ENCODE measurements at regions not wholly inside any gene's neighbourhood (a gene's known extent, or its start where the extent isn't known, plus 50 kb on each side); places are given as distances from the start of the nearest gene placed in this dataset.

DNA sequence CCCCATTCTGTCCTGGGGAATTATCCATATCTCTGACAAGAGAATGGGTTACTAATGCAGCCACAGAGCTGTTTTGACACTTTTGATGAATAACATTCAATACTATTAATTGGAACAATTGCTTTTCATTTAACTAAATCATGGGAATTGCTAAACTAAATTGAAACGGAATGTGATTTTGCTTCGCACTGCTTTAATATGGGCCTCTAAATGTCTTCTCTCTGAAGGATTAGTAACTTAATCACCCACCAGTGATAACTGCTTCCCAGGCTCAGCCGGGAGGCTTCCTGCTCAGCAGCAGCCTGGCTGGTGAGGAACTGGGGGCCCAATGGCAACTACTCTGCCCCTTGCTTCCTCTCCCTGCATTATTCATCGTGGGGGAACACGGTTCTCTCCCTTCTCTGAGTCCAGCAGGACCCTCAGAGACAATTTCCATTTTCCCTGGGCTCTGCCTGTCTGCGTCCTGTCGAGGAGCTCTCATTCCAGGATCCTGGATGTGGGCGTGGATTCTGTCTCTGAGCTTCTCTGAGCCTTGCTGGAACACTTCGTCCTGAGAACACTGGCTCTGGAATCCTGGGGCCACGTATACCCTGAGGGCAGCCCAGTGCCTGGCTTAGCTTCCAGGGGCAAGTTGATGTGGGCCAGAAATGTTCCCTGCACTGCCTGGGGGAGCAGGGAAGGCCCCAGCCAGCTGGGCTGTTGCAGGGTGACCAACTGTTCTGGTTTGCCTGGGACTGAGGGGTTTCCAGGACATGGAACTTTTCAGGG, 308.9 kb downstream of the DHX35 start (continued):
- TF ChIP-seq RNF2 (IDR thresholded peaks at IDR 0.05; ENCODE audit: borderline replicate concordance, low read depth, low read length, missing control alignments, poor library complexity, severe bottlenecking) (no peak), TBP (IDR thresholded peaks at IDR 0.05; ENCODE audit: low read depth, low read length) (no peak), CBX8 (IDR thresholded peaks at IDR 0.05; ENCODE audit: borderline replicate concordance, low read depth, low read length) (no peak), SAP30 (IDR thresholded peaks at IDR 0.05; ENCODE audit: insufficient read depth, insufficient replicate concordance, low read length) (no peak), CBX5 (IDR thresholded peaks at IDR 0.05; ENCODE audit: low read depth, low read length) (no peak), POU5F1 (IDR thresholded peaks at IDR 0.05; ENCODE audit: low read depth, low read length) (no peak)
